Neuronal stem cell (in vitro differentiated cells): ENCODE measurements at regions not wholly inside any gene's neighbourhood (a gene's known extent, or its start where the extent isn't known, plus 50 kb on each side); places are given as distances from the start of the nearest gene placed in this dataset.

Experiments
- DNase-seq: peaks from one replicate; pipeline ENCODE4 v3.0.0-alpha.2; 2013; ENCODE audit warnings: low spot score
- H2AFZ ChIP-seq: one replicate; pipeline ENCODE4 v1.6.1; 2013; ENCODE audit warnings: mild to moderate bottlenecking, low read length, inconsistent platforms
- H2AK5ac ChIP-seq: 2 replicates; pipeline ENCODE4 v1.6.1; 2013; ENCODE audit warnings: low read depth, mild to moderate bottlenecking, inconsistent platforms, low read length, moderate library complexity, mixed read lengths
- H2BK120ac ChIP-seq: 2 replicates; pipeline ENCODE4 v1.6.1; 2013; ENCODE audit warnings: low read depth, mild to moderate bottlenecking, inconsistent platforms, low read length, moderate library complexity, mixed read lengths
- H2BK12ac ChIP-seq: one replicate; pipeline ENCODE4 v1.6.1; 2013; ENCODE audit warnings: low read length, inconsistent platforms
- H2BK15ac ChIP-seq: 2 replicates; pipeline ENCODE4 v1.6.1; 2013; ENCODE audit warnings: mild to moderate bottlenecking, low read length, inconsistent platforms, mixed read lengths
- H2BK5ac ChIP-seq: one replicate; pipeline ENCODE4 v1.6.1; 2013; ENCODE audit warnings: inconsistent platforms, mild to moderate bottlenecking, low read length, moderate library complexity
- H3K14ac ChIP-seq: one replicate; pipeline ENCODE4 v1.6.1; 2013; ENCODE audit warnings: low read length, inconsistent platforms
- H3K18ac ChIP-seq: 2 replicates; pipeline ENCODE4 v1.6.1; 2013; ENCODE audit warnings: low read length, inconsistent platforms
- H3K23ac ChIP-seq: 2 replicates; pipeline ENCODE4 v1.6.1; 2013; ENCODE audit warnings: low read depth, mild to moderate bottlenecking, mixed read lengths, low read length, inconsistent platforms; ENCODE audit not compliant: poor library complexity
- H3K27ac ChIP-seq: replicated peaks from 3 replicates; pipeline ENCODE4 v1.5.1; 2013; ENCODE audit warnings: low read length, inconsistent platforms
- H3K27me3 ChIP-seq, 3 experiments: 2 replicates each; pipeline ENCODE4 v1.6.1; 2013; ENCODE audit warnings: low read length in 3 of 3, mild to moderate bottlenecking in 2 of 3, inconsistent platforms in 1 of 3, low read depth in 1 of 3, mixed read lengths in 1 of 3, moderate library complexity in 1 of 3; ENCODE audit not compliant: control insufficient read depth in 3 of 3, insufficient read depth in 3 of 3
- H3K36me3 ChIP-seq, 2 donors: replicated peaks in 1 of 2; 2 replicates each; pipeline ENCODE4 v1.6.1; 2013; ENCODE audit warnings: low read length in 2 of 2; ENCODE audit not compliant: control insufficient read depth in 2 of 2, insufficient read depth in 2 of 2
- H3K4ac ChIP-seq: 2 replicates; pipeline ENCODE4 v1.6.1; 2013; ENCODE audit warnings: inconsistent platforms, mild to moderate bottlenecking, low read length, moderate library complexity
- H3K4me1 ChIP-seq, 2 donors: 1 replicate in 1 of 2; 2 replicates in 1 of 2; pipeline ENCODE4 v1.6.1; 2013; ENCODE audit warnings: low read length in 2 of 2, low read depth in 1 of 2; ENCODE audit not compliant: control insufficient read depth in 2 of 2, insufficient read depth in 1 of 2
- H3K4me2 ChIP-seq: one replicate; pipeline ENCODE4 v1.6.1; 2013; ENCODE audit warnings: mild to moderate bottlenecking, low read length, inconsistent platforms; ENCODE audit not compliant: insufficient read depth, poor library complexity, severe bottlenecking
- H3K4me3 ChIP-seq, 2 donors: 2 replicates each; pipeline ENCODE4 v1.5.1; 2013; ENCODE audit warnings: low read length in 2 of 2, mild to moderate bottlenecking in 2 of 2, inconsistent platforms in 1 of 2, moderate library complexity in 1 of 2
- H3K79me1 ChIP-seq: one replicate; pipeline ENCODE4 v1.6.1; 2013; ENCODE audit warnings: low read depth, mild to moderate bottlenecking, inconsistent platforms, low read length, moderate library complexity
- H3K9ac ChIP-seq: one replicate; pipeline ENCODE4 v1.6.1; 2013; ENCODE audit warnings: mild to moderate bottlenecking, low read depth, low read length, inconsistent platforms; ENCODE audit not compliant: poor library complexity
- H3K9me3 ChIP-seq, 2 donors: replicated peaks in 1 of 2; 2 replicates each; pipeline versions ENCODE3 to v1.6.1; 2013; ENCODE audit warnings: low read length in 2 of 2, mild to moderate bottlenecking in 2 of 2, inconsistent platforms in 1 of 2, low read depth in 1 of 2, mixed read lengths in 1 of 2, moderate library complexity in 1 of 2; ENCODE audit not compliant: control insufficient read depth in 2 of 2, insufficient read depth in 1 of 2
- H4K8ac ChIP-seq: one replicate; pipeline ENCODE4 v1.6.1; 2013; ENCODE audit warnings: low read depth, mild to moderate bottlenecking, inconsistent platforms, low read length, moderate library complexity
- H4K91ac ChIP-seq: one replicate; pipeline ENCODE4 v1.6.1; 2013; ENCODE audit warnings: low read length, low read depth, mild to moderate bottlenecking, inconsistent platforms; ENCODE audit not compliant: poor library complexity
- WGBS, 2 donors: extraction: QIAGEN DNeasy Blood & Tissue Kit; methylation state at CpG; one replicate each; pipeline ENCODE4 v1.1.7; 2013; ENCODE audit warnings: missing lambda C conversion rate in 2 of 2, mixed read lengths in 1 of 2; ENCODE audit not compliant: insufficient read length in 2 of 2, insufficient replicate concordance in 1 of 2; ENCODE audit errors: extremely low coverage in 2 of 2; 5-methylcytosine and 5-hydroxymethylcytosine counted together

- H3K27me3 ChIP-seq, result no peaks in the 10 kb centered on the region
- DNase-seq, result no peak
- WGBS, 2 donors, result no CpG with 5 or more reads among the region's 5 CpGs
- H3K23ac ChIP-seq, result no peak overlapping the region
- peaks cover 0 to 16% of the 10 kb centered on the region in 2 donors for H3K9me3 ChIP-seq
- H3K9ac ChIP-seq, result no peak overlapping the region
- H2AFZ ChIP-seq, result no peak overlapping the region
- H4K91ac ChIP-seq, result no peak overlapping the region
- no peaks in the 10 kb centered on the region for H3K36me3 ChIP-seq
- no peak overlapping the region for H4K8ac ChIP-seq
- no peak overlapping the region for H3K18ac ChIP-seq
- H3K4ac ChIP-seq, result no peak overlapping the region
- no peak overlapping the region for H2BK15ac ChIP-seq
- H3K27ac ChIP-seq, result no peak overlapping the region
- no peak overlapping the region for H3K14ac ChIP-seq
- no peak overlapping the region for H3K4me3 ChIP-seq
- H2BK12ac ChIP-seq, result no peak overlapping the region
- H3K79me1 ChIP-seq, result no peaks in the 10 kb centered on the region
- no peak overlapping the region for H2BK5ac ChIP-seq
- H2AK5ac ChIP-seq, result no peak overlapping the region
- H3K4me1 ChIP-seq, result no peaks in the 10 kb centered on the region
- no peak overlapping the region for H3K4me2 ChIP-seq
- no peak overlapping the region for H2BK120ac ChIP-seq
These were observed 260.0 kb downstream of the KLF12 start for GRCh38 chr13:73873940-73874830.

DNA sequence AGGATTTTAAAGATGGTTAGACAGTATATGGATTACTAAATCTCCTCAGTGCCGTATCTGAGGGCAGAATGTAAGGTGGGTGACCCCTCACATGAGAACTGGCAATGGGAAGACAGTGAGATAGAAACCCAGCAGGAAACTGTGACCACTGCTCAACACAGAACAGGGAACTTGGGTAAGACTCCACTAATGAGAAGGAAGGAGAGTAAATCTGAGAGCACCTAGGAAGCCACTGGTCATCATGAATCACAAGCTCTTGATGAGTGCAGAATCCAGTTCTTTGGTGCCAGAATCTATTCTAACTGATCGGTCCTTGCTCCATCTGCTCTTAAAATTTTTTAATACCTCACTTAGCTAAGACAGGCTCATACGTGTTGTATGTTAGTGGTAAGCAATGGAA lies 261.8 kb downstream of the KLF12 start:
- H4K91ac ChIP-seq, result no peak overlapping the region
- H2BK12ac ChIP-seq, result no peak overlapping the region
- no peaks in the 10 kb centered on the region for H3K36me3 ChIP-seq
- no peak overlapping the region for H2BK120ac ChIP-seq
- WGBS, 2 donors, result no CpG with 5 or more reads among the region's 3 CpGs
- no peaks in the 10 kb centered on the region for H3K79me1 ChIP-seq
- H3K14ac ChIP-seq, result no peak overlapping the region
- H3K27me3 ChIP-seq, result no peaks in the 10 kb centered on the region
- peaks cover 0 to 7% of the 10 kb centered on the region in 2 donors for H3K9me3 ChIP-seq
- H3K23ac ChIP-seq, result no peak overlapping the region
- no peak overlapping the region for H3K4ac ChIP-seq
- no peak overlapping the region for H2AFZ ChIP-seq
- no peak overlapping the region for H2BK15ac ChIP-seq
- H4K8ac ChIP-seq, result no peak overlapping the region
- no peak for DNase-seq
- no peaks in the 10 kb centered on the region for H3K4me1 ChIP-seq
- H3K18ac ChIP-seq, result no peak overlapping the region
- no peak overlapping the region for H3K4me3 ChIP-seq
- H3K4me2 ChIP-seq, result no peak overlapping the region
- H2AK5ac ChIP-seq, result no peak overlapping the region
- no peak overlapping the region for H2BK5ac ChIP-seq
- H3K9ac ChIP-seq, result no peak overlapping the region
- H3K27ac ChIP-seq, result no peak overlapping the region

DNA sequence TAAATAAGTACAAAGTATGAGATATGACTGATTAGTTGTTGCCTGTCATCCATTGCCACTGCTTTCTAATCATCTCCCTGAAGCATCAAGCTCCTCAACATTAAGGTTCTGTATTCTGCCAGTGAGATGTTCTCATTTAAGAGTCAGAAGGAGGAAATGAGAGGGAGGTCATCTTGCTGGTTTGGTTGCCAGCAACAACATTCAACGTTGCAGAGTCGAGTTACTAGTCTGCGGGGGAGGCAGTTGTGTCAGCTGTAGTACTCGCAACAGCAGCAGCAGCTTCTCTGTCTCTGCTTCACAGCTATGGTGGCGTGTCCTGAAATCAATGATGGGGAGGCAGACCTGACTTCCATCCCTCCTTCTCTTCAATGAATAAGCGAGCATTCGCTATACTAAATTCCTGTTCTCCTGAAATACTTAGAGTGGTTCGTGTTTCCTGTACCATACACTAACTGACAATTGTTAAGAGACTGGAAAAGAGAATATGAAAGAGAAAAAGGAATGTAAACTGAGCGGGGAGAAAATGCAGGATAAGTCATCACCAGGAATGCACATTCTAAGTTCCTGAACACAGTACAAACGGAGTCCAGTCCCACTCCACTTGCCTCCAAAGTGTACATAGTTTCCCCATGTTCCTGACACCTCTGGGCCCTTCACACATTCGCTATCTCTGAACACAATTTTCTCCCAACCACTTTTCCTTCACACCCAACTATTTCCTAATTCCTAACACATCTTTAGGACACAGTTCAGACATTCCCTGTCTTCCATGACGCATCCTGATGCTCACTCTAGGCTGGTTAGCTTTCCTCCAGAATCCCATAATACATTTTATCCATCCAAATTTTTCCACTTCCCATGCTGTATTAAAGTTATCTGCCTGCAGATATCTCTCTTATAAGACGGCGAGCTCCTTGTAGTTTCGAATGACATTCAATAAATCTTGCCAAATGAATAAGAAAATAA lies 263.0 kb downstream of the KLF12 start:
- H3K4me2 ChIP-seq, result no peak overlapping the region
- no peaks in the 10 kb centered on the region for H3K4me1 ChIP-seq
- no peaks in the 10 kb centered on the region for H3K36me3 ChIP-seq
- H3K27ac ChIP-seq, result no peak overlapping the region
- H3K23ac ChIP-seq, result no peak overlapping the region
- no peak overlapping the region for H4K91ac ChIP-seq
- H2AFZ ChIP-seq, result no peak overlapping the region
- WGBS, 2 donors, result 100% methylated on average over 1 of the region's 15 CpGs; no CpG with 5 or more reads in 1 of the 2 donors
- H3K18ac ChIP-seq, result no peak overlapping the region
- no peak overlapping the region for H2AK5ac ChIP-seq
- no peak for DNase-seq
- no peak overlapping the region for H2BK5ac ChIP-seq
- no peaks in the 10 kb centered on the region for H3K27me3 ChIP-seq
- H3K14ac ChIP-seq, result no peak overlapping the region
- no peaks in the 10 kb centered on the region for H3K79me1 ChIP-seq
- H3K4me3 ChIP-seq, result no peak overlapping the region
- H3K9ac ChIP-seq, result no peak overlapping the region
- no peak overlapping the region for H2BK15ac ChIP-seq
- H2BK12ac ChIP-seq, result no peak overlapping the region
- H3K4ac ChIP-seq, result no peak overlapping the region
- H2BK120ac ChIP-seq, result no peak overlapping the region
- H4K8ac ChIP-seq, result no peak overlapping the region
- H3K9me3 ChIP-seq, result peaks cover 0 to 3% of the 10 kb centered on the region in 2 donors
